GM12878 (cell line): ENCODE measurements at regions not wholly inside any gene's neighbourhood (a gene's known extent, or its start where the extent isn't known, plus 50 kb on each side); places are given as distances from the start of the nearest gene placed in this dataset.

Source experiments
- ATAC-seq: fragments of 200-7000 bp; cut with Tn5 transposase; 3 replicates; pipeline ENCODE4 v1.9.1; 2020; ENCODE audit warnings: mild to moderate bottlenecking, moderate library complexity
- BruUV-seq: library from RNA; stranded (reverse); fragments of 400-500 nt; replicated peaks from 2 replicates; lab custom pipeline; 2021; lab: Mats Ljungman, UMichigan
- CTCF ChIA-PET: fragments of 300-600 bp; sonication (Branson Sonifier 250); formaldehyde crosslinking; extraction: SDS; loops from one replicate; lab custom pipeline; 2021; ENCODE audit warnings: inconsistent platforms; lab: Yijun Ruan, JAX
- POLR2A ChIA-PET: fragments of 350-600 bp; formaldehyde crosslinking; extraction: SDS; loops from one replicate; lab custom pipeline; 2021; ENCODE audit warnings: inconsistent platforms; lab: Charles Lee
- RAD21 ChIA-PET: fragments of 300-600 bp; sonication (Branson Sonifier 250); formaldehyde crosslinking; loops from one replicate; lab custom pipeline; 2023; ENCODE audit warnings: antibody characterized with exemption; ENCODE audit not compliant: unreplicated experiment; lab: Charles Lee
- SMC1A ChIA-PET: fragments of 300-600 bp; sonication (Branson Sonifier 250); formaldehyde crosslinking; loops from one replicate; lab custom pipeline; 2023; ENCODE audit not compliant: unreplicated experiment, uncharacterized antibody; lab: Charles Lee
- DNase-seq: peaks from one replicate; pipeline ENCODE4 v3.0.0-alpha.2; 2011; ENCODE audit warnings: low read depth, low spot score
- FAIRE-seq: peaks from 3 replicates; lab custom pipeline; 2011; peaks lifted over from hg19 to GRCh38; lab: Jason Lieb, UNC
- H2AFZ ChIP-seq: 2 replicates; pipeline ENCODE4 v1.6.0; 2011; ENCODE audit warnings: low read depth, low read length, control low read depth; ENCODE audit not compliant: control insufficient read depth
- H3K27ac ChIP-seq: 2 replicates; pipeline ENCODE4 v1.5.1; 2011; ENCODE audit warnings: control low read depth; ENCODE audit not compliant: control insufficient read depth, insufficient read depth
- H3K27me3 ChIP-seq, 2 experiments: replicated peaks in 1 of 2; 2 replicates each; pipeline versions ENCODE4 v1.6.0 to v1.6.1; 2011; ENCODE audit warnings: low read length in 1 of 2; ENCODE audit not compliant: control insufficient read depth in 2 of 2, insufficient read depth in 2 of 2
- H3K36me3 ChIP-seq, 2 experiments: 2 replicates each; pipeline ENCODE4 v1.5.1; 2011; ENCODE audit warnings: low read length in 1 of 2; ENCODE audit not compliant: control insufficient read depth in 2 of 2, insufficient read depth in 2 of 2
- H3K4me1 ChIP-seq: 2 replicates; pipeline ENCODE4 v1.6.1; 2011; ENCODE audit warnings: mild to moderate bottlenecking, low read length, moderate library complexity, mixed read lengths; ENCODE audit not compliant: control insufficient read depth, insufficient read depth
- H3K4me2 ChIP-seq: 2 replicates; pipeline ENCODE4 v1.6.0; 2011; ENCODE audit warnings: control low read depth; ENCODE audit not compliant: control insufficient read depth, insufficient read depth
- H3K4me3 ChIP-seq: fragments of 200-600 bp; sonication (generic); 2 replicates; pipeline ENCODE4 v1.5.1; 2016
- H3K79me2 ChIP-seq: 2 replicates; pipeline ENCODE4 v1.6.0; 2011; ENCODE audit warnings: low read length; ENCODE audit not compliant: control insufficient read depth, insufficient read depth
- H3K9ac ChIP-seq: 2 replicates; pipeline ENCODE4 v1.8.0; 2011; ENCODE audit warnings: low read length, control low read depth, mixed read lengths; ENCODE audit not compliant: control insufficient read depth, insufficient read depth
- H3K9me3 ChIP-seq: replicated peaks from 3 replicates; pipeline ENCODE4 v1.5.1; 2011; ENCODE audit warnings: mild to moderate bottlenecking, low read length; ENCODE audit not compliant: control insufficient read depth, insufficient read depth
- H4K20me1 ChIP-seq: 2 replicates; pipeline ENCODE4 v1.6.0; 2011; ENCODE audit not compliant: control insufficient read depth, insufficient read depth
- CHD2 ChIP-seq: IDR thresholded peaks from 2 replicates; pipeline ENCODE4 v1.6.1; 2011; ENCODE audit warnings: low read depth, low read length, improper control_type of control experiment, borderline replicate concordance
- EP300 ChIP-seq, 2 experiments: fragments of 150-350 bp in 1 of 2; IDR thresholded peaks; 2 replicates each; pipeline ENCODE4 v1.6.1; 2011 to 2012; ENCODE audit warnings: low read depth in 2 of 2, low read length in 2 of 2, borderline replicate concordance in 1 of 2, improper control_type of control experiment in 1 of 2, inconsistent platforms in 1 of 2; ENCODE audit not compliant: control insufficient read depth in 1 of 2
- PRDM15 ChIP-seq: fragments of 450-650 bp; formaldehyde crosslinking; IDR thresholded peaks from 2 replicates; pipeline ENCODE4 v1.4.0; 2020; ENCODE audit warnings: mild to moderate bottlenecking, moderate library complexity
- RAD21 ChIP-seq: IDR thresholded peaks from 2 replicates; pipeline ENCODE4 v1.6.1; 2011; ENCODE audit warnings: mild to moderate bottlenecking, low read depth, low read length, moderate library complexity; ENCODE audit not compliant: insufficient read depth
- SUPT20H ChIP-seq: IDR thresholded peaks from 2 replicates; pipeline ENCODE4 v1.6.1; 2011; ENCODE audit warnings: low read depth, mild to moderate bottlenecking, low read length, moderate library complexity, borderline replicate concordance; ENCODE audit not compliant: control insufficient read depth
- TCF7 ChIP-seq: IDR thresholded peaks from 2 replicates; pipeline ENCODE4 v1.6.1; 2014; ENCODE audit warnings: antibody characterized with exemption, borderline replicate concordance
- YBX1 ChIP-seq: fragments of 450-650 bp; IDR thresholded peaks from 2 replicates; pipeline ENCODE4 v1.6.1; 2016; ENCODE audit warnings: antibody characterized with exemption
- ZNF274 ChIP-seq: IDR thresholded peaks from one replicate; pipeline ENCODE4 v1.8.0; 2011; ENCODE audit not compliant: insufficient read length, insufficient read depth
- WGBS: methylation state at CpG from one replicate; pipeline ENCODE4 v1.1.6; 2016; ENCODE audit warnings: low lambda C conversion rate; ENCODE audit not compliant: insufficient replicate concordance, insufficient coverage; ENCODE audit errors: missing lambda C conversion rate; 5-methylcytosine and 5-hydroxymethylcytosine counted together
- in situ Hi-C: fragments of 300-500 bp; cut with MboI; formaldehyde crosslinking; loops from 9 replicates; pipeline ENCODE4 v1.14.3; 2018; ENCODE audit warnings: mixed read lengths
- intact Hi-C: fragments of 100-400 bp; cut with micrococcal nuclease; formaldehyde crosslinking; loops from one replicate; pipeline ENCODE4 v1.14.2; 2022; ENCODE audit not compliant: unreplicated experiment
- TF ChIP-seq, protein P1 (sequence below): IDR thresholded peaks from 2 replicates; pipeline ENCODE4 v1.6.1; 2012; ENCODE audit warnings: low read depth, low read length, improper control_type of control experiment
- TF ChIP-seq, protein P2 (sequence below), 3 experiments: IDR thresholded peaks in 2 of 3; conservative IDR thresholded peaks in 1 of 3; 2 replicates each; pipeline ENCODE4 v1.5.1; 2011; ENCODE audit warnings: low read depth in 3 of 3, low read length in 3 of 3, mild to moderate bottlenecking in 3 of 3, control low read depth in 2 of 3, moderate library complexity in 2 of 3, inconsistent platforms in 1 of 3, mixed read lengths in 1 of 3; ENCODE audit not compliant: control insufficient read depth in 2 of 3, insufficient read depth in 1 of 3; ENCODE audit errors: extremely low read depth in 1 of 3

GRCh38 chr12:78584695-78585094, 279.9 kb upstream of the SYT1 start:
- TF ChIP-seq, protein P1, sequence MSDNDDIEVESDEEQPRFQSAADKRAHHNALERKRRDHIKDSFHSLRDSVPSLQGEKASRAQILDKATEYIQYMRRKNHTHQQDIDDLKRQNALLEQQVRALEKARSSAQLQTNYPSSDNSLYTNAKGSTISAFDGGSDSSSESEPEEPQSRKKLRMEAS, result no peak
- peak; percentile 47 for TF ChIP-seq RAD21
- TF ChIP-seq, protein P2, sequence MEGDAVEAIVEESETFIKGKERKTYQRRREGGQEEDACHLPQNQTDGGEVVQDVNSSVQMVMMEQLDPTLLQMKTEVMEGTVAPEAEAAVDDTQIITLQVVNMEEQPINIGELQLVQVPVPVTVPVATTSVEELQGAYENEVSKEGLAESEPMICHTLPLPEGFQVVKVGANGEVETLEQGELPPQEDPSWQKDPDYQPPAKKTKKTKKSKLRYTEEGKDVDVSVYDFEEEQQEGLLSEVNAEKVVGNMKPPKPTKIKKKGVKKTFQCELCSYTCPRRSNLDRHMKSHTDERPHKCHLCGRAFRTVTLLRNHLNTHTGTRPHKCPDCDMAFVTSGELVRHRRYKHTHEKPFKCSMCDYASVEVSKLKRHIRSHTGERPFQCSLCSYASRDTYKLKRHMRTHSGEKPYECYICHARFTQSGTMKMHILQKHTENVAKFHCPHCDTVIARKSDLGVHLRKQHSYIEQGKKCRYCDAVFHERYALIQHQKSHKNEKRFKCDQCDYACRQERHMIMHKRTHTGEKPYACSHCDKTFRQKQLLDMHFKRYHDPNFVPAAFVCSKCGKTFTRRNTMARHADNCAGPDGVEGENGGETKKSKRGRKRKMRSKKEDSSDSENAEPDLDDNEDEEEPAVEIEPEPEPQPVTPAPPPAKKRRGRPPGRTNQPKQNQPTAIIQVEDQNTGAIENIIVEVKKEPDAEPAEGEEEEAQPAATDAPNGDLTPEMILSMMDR (IDR thresholded peaks at IDR 0.05 in 2 of 3, conservative IDR thresholded peaks at IDR 0.05 in 1 of 3; ENCODE audit: control insufficient read depth in 2 of 3, extremely low read depth in 1 of 3, insufficient read depth in 1 of 3, low read depth in 3 of 3, low read length in 3 of 3), result peak; percentile 18 to 31 (median 20); a peak in 3 of 6 replicates
- TF ChIP-seq, all 136 proteins: peak for 2
- POLR2A ChIA-PET, result no interaction called here
- no peak for DNase-seq
- Histone ChIP-seq H3K4me2 (no peak overlapping the region), H3K9ac (no peak overlapping the region), H3K9me3 (no peaks in the 10 kb centered on the region), H2AFZ (no peak overlapping the region), H3K27me3 (no peaks in the 10 kb centered on the region), H4K20me1 (no peaks in the 10 kb centered on the region), H3K4me3 (no peak overlapping the region), H3K27ac (no peak overlapping the region), H3K79me2 (no peaks in the 10 kb centered on the region), H3K36me3 (no peaks in the 10 kb centered on the region), H3K4me1 (no peaks in the 10 kb centered on the region)
- 8% methylated on average over 1 of the region's 1 CpG for WGBS
- RAD21 ChIA-PET, result no interaction called here
- intact Hi-C loops, result loop anchor here (10.0 kb wide), 1 partner anchor 440 kb away; no protein-coding TSS in a partner anchor
- in situ Hi-C loops, result no loop called here
- SMC1A ChIA-PET, result interaction anchor here (0.6 kb wide), 2 partner anchors 10 to 793 kb away, joined by 3 read pairs; no protein-coding TSS in a partner anchor
- peak; percentile 23 for FAIRE-seq
- BruUV-seq, result no TSS peak
- ATAC-seq, result peak; percentile 61
- CTCF ChIA-PET, result interaction anchor here (0.6 to 1.1 kb wide), 4 partner anchors 20 to 439 kb away, joined by 3 read pairs; no protein-coding TSS in a partner anchor

DNA sequence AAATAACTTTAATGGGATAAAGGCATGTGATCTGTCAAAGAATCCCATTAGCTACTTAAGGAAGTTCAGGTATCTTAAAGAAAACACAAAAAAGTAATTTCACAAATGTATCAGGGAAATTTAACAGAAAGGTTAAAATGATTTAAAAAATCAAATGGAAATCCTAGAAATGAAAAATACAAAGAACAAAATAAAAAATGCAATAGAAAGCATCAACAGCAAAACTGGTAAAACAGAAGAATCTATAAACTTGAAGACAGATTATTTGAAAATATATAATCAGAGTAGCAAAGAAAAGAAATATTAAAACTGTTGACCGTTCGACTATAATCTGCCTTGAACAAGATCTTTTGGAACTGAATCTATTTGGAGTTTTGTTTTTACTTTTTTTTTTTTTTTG, 279.4 kb upstream of the SYT1 start:
- Histone ChIP-seq H3K9ac (no peak overlapping the region), H3K4me3 (no peak overlapping the region), H2AFZ (no peak overlapping the region), H3K36me3 (no peaks in the 10 kb centered on the region), H3K4me2 (no peak overlapping the region), H3K27me3 (no peaks in the 10 kb centered on the region), H3K79me2 (no peaks in the 10 kb centered on the region), H3K9me3 (no peaks in the 10 kb centered on the region), H3K27ac (no peak overlapping the region), H3K4me1 (no peaks in the 10 kb centered on the region), H4K20me1 (no peaks in the 10 kb centered on the region)
- ATAC-seq, result no peak
- WGBS, result 29% methylated on average over 2 of the region's 2 CpGs
- no peak for FAIRE-seq
- ChIA-PET SMC1A (interaction anchor here (0.6 kb wide), 2 partner anchors 10 to 793 kb away, joined by 3 read pairs; no protein-coding TSS in a partner anchor), RAD21 (no interaction called here), POLR2A (no interaction called here), CTCF (interaction anchor here (0.6 to 1.1 kb wide), 2 partner anchors 439 to 440 kb away, joined by 3 read pairs; no protein-coding TSS in a partner anchor)
- no peak for DNase-seq
- no TSS peak for BruUV-seq
- in situ Hi-C loops (no loop called here), intact Hi-C loops (loop anchor here (10.0 kb wide), 1 partner anchor 440 kb away; no protein-coding TSS in a partner anchor)
- TF ChIP-seq PRDM15 (CRISPR knock-in tag) (no peak), YBX1 (no peak), TCF7 (no peak), CHD2 (no peak), EP300 (IDR thresholded peaks at IDR 0.05; ENCODE audit: borderline replicate concordance in 1 of 2, control insufficient read depth in 1 of 2, low read depth in 2 of 2, low read length in 2 of 2) (no peak), ZNF274 (no peak), SUPT20H (no peak)
